Testis (tissue), 2 donors: ENCODE measurements at regions not wholly inside any gene's neighbourhood (a gene's known extent, or its start where the extent isn't known, plus 50 kb on each side); places are given as distances from the start of the nearest gene placed in this dataset.
"Not testable (repeated sequence)": the region's sequence is repeated elsewhere in the genome, so short reads cannot be mapped to it uniquely, and the experiment has no call there.

ENCODE experiments used
- DNase-seq: peaks from one replicate; pipeline ENCODE4 v3.0.0-alpha.2; 2019
- H3K27ac ChIP-seq, 2 donors: fragments of 200-600 bp; sonication (generic); one replicate each; pipeline ENCODE4 v1.5.1; 2019
- H3K27me3 ChIP-seq: fragments of 200-600 bp; sonication (generic); one replicate; pipeline ENCODE4 v1.5.1; 2019
- H3K36me3 ChIP-seq: fragments of 200-600 bp; sonication (generic); one replicate; pipeline ENCODE4 v1.5.1; 2017; ENCODE audit warnings: low read depth; ENCODE audit errors: missing control alignments
- H3K4me1 ChIP-seq: fragments of 200-600 bp; sonication (generic); one replicate; pipeline ENCODE4 v1.5.1; 2019
- H3K4me3 ChIP-seq, 2 donors: fragments of 200-600 bp; sonication (generic); one replicate each; pipeline ENCODE4 v1.5.1; 2017 to 2019
- H3K9me3 ChIP-seq: fragments of 200-600 bp; sonication (generic); one replicate; pipeline ENCODE4 v1.5.1; 2017
- POLR2A ChIP-seq: fragments of 450-650 bp; IDR thresholded peaks from one replicate; pipeline ENCODE4 v1.6.1; 2017; ENCODE audit warnings: antibody characterized with exemption, mild to moderate bottlenecking, moderate library complexity
- WGBS, 2 donors: methylation state at CpG; one replicate each; pipeline ENCODE4 v1.1.5; 2018; 5-methylcytosine and 5-hydroxymethylcytosine counted together
- intact Hi-C: fragments of 100-400 bp; cut with DNase I; formaldehyde crosslinking; loops from one replicate; pipeline ENCODE4 v1.15.1; 2023; ENCODE audit warnings: low total_unique reads
- TF ChIP-seq, protein P1 (sequence below), 3 experiments: fragments of 450-650 bp in 2 of 3; fragments of 200-600 bp in 1 of 3; sonication (generic) in 1 of 3; IDR thresholded peaks; one replicate each; pipeline ENCODE4 v1.5.1; 2016 to 2019; ENCODE audit warnings: antibody characterized with exemption in 3 of 3, mild to moderate bottlenecking in 2 of 3, moderate library complexity in 1 of 3

DNA sequence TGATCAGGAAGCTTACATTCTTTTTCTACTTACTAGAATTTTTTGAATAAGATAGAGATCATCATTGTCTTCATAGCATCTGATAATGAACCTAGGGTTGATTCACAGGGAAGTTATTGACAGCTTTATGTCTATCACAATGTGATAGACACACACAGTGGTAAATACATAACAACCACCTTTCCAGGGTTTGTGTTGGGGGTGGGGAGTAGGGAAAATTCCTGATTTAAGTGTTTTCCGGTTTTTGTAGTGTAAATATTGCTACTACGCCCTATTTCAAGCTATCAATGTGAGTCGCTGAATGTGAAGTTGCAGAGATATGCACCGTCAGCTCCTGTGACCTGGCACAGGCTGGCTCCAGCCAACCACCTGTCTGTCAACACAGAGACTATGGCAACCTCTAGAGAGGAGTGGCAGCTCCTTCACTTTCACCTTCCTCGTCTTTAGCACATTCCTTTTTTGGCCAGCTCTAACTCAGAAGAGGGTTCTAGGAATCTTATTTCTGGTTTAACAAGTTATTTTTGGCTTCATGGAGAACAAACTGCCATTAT lies 224.9 kb downstream of the MAT2B start:
- no peak overlapping the region for H3K27ac ChIP-seq

GRCh38 chr5:163731256-163731655 lies 225.8 kb downstream of the MAT2B start:
- WGBS, 2 donors = 83 to 88% methylated on average over 2 of the region's 2 CpGs
- H3K4me3 ChIP-seq = no peak overlapping the region
- no peaks in the 10 kb centered on the region for H3K27me3 ChIP-seq
- H3K9me3 ChIP-seq = no peaks in the 10 kb centered on the region
- no peak for DNase-seq
- intact Hi-C loops = no loop called here
- H3K27ac ChIP-seq = no peak overlapping the region
- H3K4me1 ChIP-seq = no peaks in the 10 kb centered on the region
- TF ChIP-seq POLR2A = no peak
- TF ChIP-seq, protein P1, sequence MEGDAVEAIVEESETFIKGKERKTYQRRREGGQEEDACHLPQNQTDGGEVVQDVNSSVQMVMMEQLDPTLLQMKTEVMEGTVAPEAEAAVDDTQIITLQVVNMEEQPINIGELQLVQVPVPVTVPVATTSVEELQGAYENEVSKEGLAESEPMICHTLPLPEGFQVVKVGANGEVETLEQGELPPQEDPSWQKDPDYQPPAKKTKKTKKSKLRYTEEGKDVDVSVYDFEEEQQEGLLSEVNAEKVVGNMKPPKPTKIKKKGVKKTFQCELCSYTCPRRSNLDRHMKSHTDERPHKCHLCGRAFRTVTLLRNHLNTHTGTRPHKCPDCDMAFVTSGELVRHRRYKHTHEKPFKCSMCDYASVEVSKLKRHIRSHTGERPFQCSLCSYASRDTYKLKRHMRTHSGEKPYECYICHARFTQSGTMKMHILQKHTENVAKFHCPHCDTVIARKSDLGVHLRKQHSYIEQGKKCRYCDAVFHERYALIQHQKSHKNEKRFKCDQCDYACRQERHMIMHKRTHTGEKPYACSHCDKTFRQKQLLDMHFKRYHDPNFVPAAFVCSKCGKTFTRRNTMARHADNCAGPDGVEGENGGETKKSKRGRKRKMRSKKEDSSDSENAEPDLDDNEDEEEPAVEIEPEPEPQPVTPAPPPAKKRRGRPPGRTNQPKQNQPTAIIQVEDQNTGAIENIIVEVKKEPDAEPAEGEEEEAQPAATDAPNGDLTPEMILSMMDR (IDR thresholded peaks at IDR 0.05) = no peak
- no peaks in the 10 kb centered on the region for H3K36me3 ChIP-seq

More for the DNA sequence above, 224.9 kb downstream of the MAT2B start:
- Histone ChIP-seq H3K36me3 (no peaks in the 10 kb centered on the region), H3K4me3 (no peak overlapping the region), H3K9me3 (no peaks in the 10 kb centered on the region), H3K4me1 (no peaks in the 10 kb centered on the region), H3K27me3 (no peaks in the 10 kb centered on the region)
- TF ChIP-seq, protein P1 (IDR thresholded peaks at IDR 0.05) = no peak
- intact Hi-C loops = no loop called here
- WGBS, 2 donors = 63 to 68% methylated on average over 5 of the region's 5 CpGs
- DNase-seq = no peak

- no peak overlapping the region for H3K27ac ChIP-seq
- H3K4me1 ChIP-seq = peaks cover 3% of the 10 kb centered on the region
- 53 to 75% methylated on average over 4 of the region's 4 CpGs for WGBS, 2 donors
- no peaks in the 10 kb centered on the region for H3K36me3 ChIP-seq
- H3K4me3 ChIP-seq = no peak overlapping the region
- H3K27me3 ChIP-seq = no peaks in the 10 kb centered on the region
- intact Hi-C loops = no loop called here
- no peak for DNase-seq
- H3K9me3 ChIP-seq = no peaks in the 10 kb centered on the region
- TF ChIP-seq POLR2A = no peak
- TF ChIP-seq, protein P1 (IDR thresholded peaks at IDR 0.05) = no peak
Observed at GRCh38 chr5:163735069-163735468, 229.7 kb downstream of the MAT2B start.

DNA sequence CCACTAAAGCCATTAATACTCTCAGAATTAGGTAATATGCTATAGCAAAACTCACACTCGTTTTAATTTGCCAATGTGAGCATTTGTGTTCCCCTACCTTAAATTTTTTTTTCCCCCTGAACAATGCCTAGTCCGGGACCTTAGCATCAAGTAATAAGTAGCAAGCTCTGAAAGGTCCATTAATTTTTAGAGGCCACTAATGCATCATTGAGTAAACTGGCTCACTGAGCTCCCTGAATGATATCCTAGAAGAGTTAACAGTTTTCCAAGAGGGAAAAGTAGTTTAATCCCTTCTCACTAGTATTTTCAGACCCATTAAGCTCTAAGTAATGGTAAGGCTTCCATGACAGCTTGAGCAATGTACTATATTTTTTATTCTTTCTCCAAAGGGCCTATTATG lies 242.2 kb downstream of the MAT2B start:
- no peak overlapping the region for H3K27ac ChIP-seq
- no peak for DNase-seq
- no peaks in the 10 kb centered on the region for H3K27me3 ChIP-seq
- no peaks in the 10 kb centered on the region for H3K4me1 ChIP-seq
- H3K36me3 ChIP-seq = no peaks in the 10 kb centered on the region
- intact Hi-C loops = no loop called here
- no peak for TF ChIP-seq POLR2A
- TF ChIP-seq, protein P1 (IDR thresholded peaks at IDR 0.05) = no peak
- H3K4me3 ChIP-seq = no peak overlapping the region
- no peaks in the 10 kb centered on the region for H3K9me3 ChIP-seq
- 80 to 85% methylated on average over 2 of the region's 2 CpGs for WGBS, 2 donors

DNA sequence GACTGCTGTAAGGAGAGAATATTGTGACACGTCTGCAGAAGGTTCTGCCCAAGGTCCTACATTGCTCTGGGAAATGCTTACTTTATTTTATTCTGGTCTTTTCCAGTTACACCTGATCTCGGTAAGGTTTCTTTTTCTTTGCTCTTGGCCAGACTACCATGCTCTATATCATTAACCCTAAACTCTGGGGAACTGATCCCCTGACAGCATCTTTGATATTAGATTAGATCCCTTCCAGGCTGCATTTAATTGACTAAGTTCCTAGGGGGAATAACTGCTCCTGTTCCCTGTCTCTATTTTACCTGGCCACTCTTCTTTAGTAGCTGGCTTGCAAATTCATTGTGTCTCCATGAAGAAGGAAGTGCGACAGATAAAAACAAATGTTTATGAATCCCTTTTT lies 243.5 kb downstream of the MAT2B start:
- TF ChIP-seq, protein P1 (IDR thresholded peaks at IDR 0.05) = no peak
- TF ChIP-seq POLR2A = no peak
- Histone ChIP-seq H3K4me1 (no peaks in the 10 kb centered on the region), H3K9me3 (no peaks in the 10 kb centered on the region), H3K27ac (no peak overlapping the region), H3K4me3 (no peak overlapping the region), H3K27me3 (no peaks in the 10 kb centered on the region), H3K36me3 (no peaks in the 10 kb centered on the region)
- intact Hi-C loops = no loop called here
- WGBS, 2 donors = 65 to 80% methylated on average over 3 of the region's 3 CpGs
- DNase-seq = no peak

DNA sequence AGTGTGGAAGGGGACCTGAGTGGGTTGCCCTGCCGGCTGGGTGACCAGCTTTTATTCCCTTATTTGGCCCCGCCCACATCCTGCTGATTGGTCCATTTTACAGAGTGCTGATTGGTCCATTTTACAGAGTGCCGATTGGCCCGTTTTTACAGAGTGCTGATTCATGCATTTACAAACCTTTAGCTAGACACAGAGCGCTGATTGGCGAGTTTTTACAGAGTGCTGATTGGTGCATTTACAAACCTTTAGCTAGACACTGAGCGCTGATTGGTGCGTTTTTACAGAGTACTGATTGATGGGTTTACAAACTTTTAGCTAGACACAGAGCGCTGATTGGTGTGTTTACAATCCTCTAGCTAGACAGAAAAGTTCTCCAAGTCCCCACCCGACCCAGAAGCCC lies 245.0 kb downstream of the MAT2B start:
- H3K36me3 ChIP-seq, H3K4me3 ChIP-seq, H3K9me3 ChIP-seq, intact Hi-C loops, H3K4me1 ChIP-seq, H3K27ac ChIP-seq, H3K27me3 ChIP-seq: not testable (repeated sequence)
- WGBS, 2 donors = 86 to 92% methylated on average over 10 of the region's 10 CpGs
- peak; percentile 28 for DNase-seq
